Esophagus squamous epithelium (tissue), 4 donors: ENCODE measurements at regions not wholly inside any gene's neighbourhood (a gene's known extent, or its start where the extent isn't known, plus 50 kb on each side); places are given as distances from the start of the nearest gene placed in this dataset.
"Not testable (repeated sequence)": the region's sequence is repeated elsewhere in the genome, so short reads cannot be mapped to it uniquely, and the experiment has no call there.

Experiments
- CTCF ChIP-seq, 6 experiments: fragments of 450-650 bp in 4 of 6; fragments of 200-600 bp in 2 of 6; sonication (generic) in 2 of 6; IDR thresholded peaks; one replicate each; pipeline ENCODE4 v1.5.1; 2016 to 2019; ENCODE audit warnings: antibody characterized with exemption in 6 of 6, mild to moderate bottlenecking in 4 of 6, moderate library complexity in 4 of 6
- POLR2A ChIP-seq, 4 donors: fragments of 450-650 bp; IDR thresholded peaks; one replicate each; pipeline ENCODE4 v1.6.1; 2017; ENCODE audit warnings: antibody characterized with exemption in 4 of 4, mild to moderate bottlenecking in 4 of 4, moderate library complexity in 3 of 4

DNA sequence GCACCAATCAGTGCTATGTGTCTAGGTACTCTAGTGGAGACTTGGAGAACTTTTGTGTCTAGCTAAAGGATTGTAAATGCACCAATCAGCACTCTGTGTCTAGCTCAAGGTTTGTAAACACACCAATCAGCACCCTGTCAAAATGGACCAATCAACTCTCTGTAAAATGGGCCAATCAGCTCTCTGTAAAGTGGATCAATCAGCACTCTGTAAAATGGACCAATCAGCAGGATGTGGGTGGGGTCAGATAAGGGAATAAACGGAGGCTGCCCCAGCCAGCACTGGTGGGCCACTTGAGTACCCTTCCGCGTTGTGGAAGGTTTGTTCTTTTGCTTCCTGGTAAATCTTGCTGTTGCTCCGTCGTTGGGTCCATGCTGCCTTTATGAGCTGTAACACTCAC lies 135.3 kb upstream of the RFC3 start:
- not testable (repeated sequence) for TF ChIP-seq POLR2A, CTCF (IDR thresholded peaks at IDR 0.05)
